Breast epithelium (tissue), 3 donors: ENCODE measurements at regions not wholly inside any gene's neighbourhood (a gene's known extent, or its start where the extent isn't known, plus 50 kb on each side); places are given as distances from the start of the nearest gene placed in this dataset.

Experiments used
- CTCF ChIP-seq, 3 donors: fragments of 450-650 bp; IDR thresholded peaks; one replicate each; pipeline ENCODE4 v1.5.1; 2016 to 2017; ENCODE audit warnings: antibody characterized with exemption in 3 of 3, mild to moderate bottlenecking in 3 of 3, moderate library complexity in 3 of 3
- POLR2A ChIP-seq: fragments of 450-650 bp; IDR thresholded peaks from one replicate; pipeline ENCODE4 v1.6.1; 2016; ENCODE audit warnings: antibody characterized with exemption, mild to moderate bottlenecking, moderate library complexity

- TF ChIP-seq CTCF (IDR thresholded peaks at IDR 0.05) = no peak
- TF ChIP-seq POLR2A = no peak
Measured at GRCh38 chr7:96447109-96447645, 125.3 kb upstream of the SLC25A13 start.
